A172 (cell line): ENCODE measurements at regions not wholly inside any gene's neighbourhood (a gene's known extent, or its start where the extent isn't known, plus 50 kb on each side); places are given as distances from the start of the nearest gene placed in this dataset.
"Not testable (repeated sequence)": the region's sequence is repeated elsewhere in the genome, so short reads cannot be mapped to it uniquely, and the experiment has no call there.

Experiments used
- DNase-seq: peaks from one replicate; pipeline ENCODE4 v3.0.0-alpha.2; 2015; ENCODE audit warnings: low spot score

DNA sequence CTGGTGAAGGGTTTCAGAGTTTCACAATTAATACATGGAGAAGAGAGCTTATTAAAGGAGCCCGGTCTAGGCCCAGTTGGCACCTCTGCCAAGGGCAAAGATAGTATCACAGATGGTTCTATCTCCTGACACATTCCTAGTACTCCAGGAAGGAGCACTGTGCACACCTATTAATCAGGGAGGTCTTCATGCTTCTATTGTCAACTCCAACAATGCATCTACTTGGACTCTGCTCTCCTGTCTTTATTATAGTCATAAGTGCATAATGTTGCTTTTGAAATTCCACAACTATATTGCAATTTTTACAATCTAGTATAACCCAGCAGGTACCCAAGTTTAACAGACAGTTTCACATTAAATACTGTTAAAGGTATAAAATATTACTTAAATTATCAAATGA lies 174.5 kb upstream of the TSC22D1 start:
- DNase-seq, result no peak

DNA sequence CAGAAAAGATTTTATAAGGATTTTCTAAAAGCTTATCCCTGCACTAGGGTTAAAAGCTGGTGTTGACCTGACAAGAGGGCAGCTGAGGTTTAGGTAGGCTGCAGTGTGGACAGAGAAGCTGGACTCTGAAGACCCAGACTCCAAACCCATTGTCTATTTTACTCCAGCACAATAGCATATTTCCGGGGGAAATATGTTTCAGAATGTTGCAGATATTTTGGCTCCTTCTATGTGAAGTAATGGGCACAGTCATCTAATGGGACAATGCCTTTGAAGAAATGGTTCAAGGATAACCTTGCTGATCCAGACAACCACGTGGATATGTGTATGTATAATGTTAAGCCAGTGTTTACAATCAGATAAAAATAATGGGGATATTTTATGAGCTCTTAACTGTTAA lies 173.8 kb upstream of the TSC22D1 start:
- DNase-seq, result no peak

- no peak for DNase-seq
Measured at GRCh38 chr13:44748439-44748838, 172.3 kb upstream of the TSC22D1 start.

- DNase-seq, result no peak
Measured at GRCh38 chr13:44747179-44747578, 171.0 kb upstream of the TSC22D1 start.

GRCh38 chr13:44746690-44747089 lies 170.6 kb upstream of the TSC22D1 start:
- no peak for DNase-seq

DNA sequence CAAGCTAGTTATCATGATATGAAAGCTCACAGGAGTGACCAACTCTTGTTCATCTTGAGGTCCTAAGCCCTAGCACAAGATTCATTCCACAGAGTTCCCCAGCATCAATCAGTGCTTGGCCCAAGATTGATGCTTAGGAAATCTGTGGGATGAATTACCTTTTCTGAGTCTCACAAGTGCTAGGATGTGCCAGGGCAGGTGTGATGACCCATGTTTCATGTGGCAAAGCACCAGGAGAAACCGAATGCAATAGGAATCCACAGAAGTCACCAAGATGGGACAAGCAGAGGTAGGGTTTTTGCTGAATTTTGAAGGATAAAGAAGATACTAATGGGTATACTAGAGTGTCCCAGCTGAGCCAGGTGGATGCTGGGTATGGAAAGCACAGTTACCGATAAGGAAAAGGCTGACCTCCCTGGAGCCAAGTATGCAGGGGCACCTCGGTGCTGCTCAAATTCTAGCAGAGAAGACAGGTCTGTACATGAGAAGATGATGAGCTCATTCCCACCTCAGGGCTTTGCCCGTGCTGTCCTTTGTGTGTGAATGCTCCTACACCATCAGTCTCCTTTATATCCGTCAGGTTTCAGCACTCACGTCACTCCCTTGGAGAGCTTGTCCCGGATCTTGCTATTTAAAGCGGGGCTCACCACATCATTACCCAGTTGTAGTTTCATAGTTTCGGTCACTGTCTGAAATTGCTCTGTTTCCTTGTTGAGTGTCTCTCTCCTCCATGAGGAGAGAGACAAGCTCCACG lies 168.9 kb upstream of the TSC22D1 start:
- no peak for DNase-seq

GRCh38 chr13:44739539-44739938 lies 163.4 kb upstream of the TSC22D1 start:
- no peak for DNase-seq

- no peak for DNase-seq
Measured at GRCh38 chr13:44739120-44739519, 163.0 kb upstream of the TSC22D1 start.

GRCh38 chr13:44738463-44738862 lies 162.3 kb upstream of the TSC22D1 start:
- no peak for DNase-seq

DNA sequence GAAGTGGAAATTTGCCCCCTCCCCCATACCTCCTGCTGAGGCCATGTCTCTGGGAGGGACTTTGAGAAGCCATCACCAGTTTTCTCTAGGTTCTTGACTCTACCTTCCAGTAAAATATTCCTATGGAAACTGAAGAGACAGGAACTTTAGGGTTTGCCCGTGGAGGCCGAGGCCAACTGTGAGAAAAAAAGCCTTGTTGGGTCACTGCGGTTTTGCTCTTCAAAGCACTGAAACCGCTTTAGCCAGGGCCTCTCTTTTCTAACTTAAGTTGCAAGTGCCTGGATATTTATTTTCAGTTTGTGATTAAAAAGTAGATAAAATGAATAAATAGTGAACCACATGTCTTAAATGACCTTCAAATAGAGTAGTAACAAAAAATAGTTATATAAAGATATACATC lies 159.7 kb upstream of the TSC22D1 start:
- no peak for DNase-seq

- DNase-seq, result peak; percentile 72
Measured at GRCh38 chr13:44734201-44734707, 158.1 kb upstream of the TSC22D1 start.

- peak; percentile 77 for DNase-seq
Measured at GRCh38 chr13:44732503-44733098, 156.5 kb upstream of the TSC22D1 start.

DNA sequence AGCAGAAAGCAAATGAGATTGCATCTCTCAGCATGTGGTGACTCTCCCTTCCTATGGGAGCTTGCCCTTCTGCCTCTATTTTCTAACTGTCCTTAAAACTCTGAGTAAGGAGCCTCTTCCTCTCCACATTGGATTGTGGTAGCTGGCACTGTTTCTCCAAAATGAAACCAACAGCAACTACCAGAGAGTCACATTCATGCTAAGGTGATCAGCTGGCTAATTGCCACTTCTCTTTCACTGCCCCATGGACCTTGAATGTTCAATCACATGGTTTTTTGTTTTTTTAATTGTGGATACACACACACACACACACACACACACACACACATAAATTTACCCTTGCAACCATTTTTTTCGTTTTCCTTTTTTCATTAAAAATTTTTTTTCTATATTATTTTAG lies 154.7 kb upstream of the TSC22D1 start:
- no peak for DNase-seq

DNA sequence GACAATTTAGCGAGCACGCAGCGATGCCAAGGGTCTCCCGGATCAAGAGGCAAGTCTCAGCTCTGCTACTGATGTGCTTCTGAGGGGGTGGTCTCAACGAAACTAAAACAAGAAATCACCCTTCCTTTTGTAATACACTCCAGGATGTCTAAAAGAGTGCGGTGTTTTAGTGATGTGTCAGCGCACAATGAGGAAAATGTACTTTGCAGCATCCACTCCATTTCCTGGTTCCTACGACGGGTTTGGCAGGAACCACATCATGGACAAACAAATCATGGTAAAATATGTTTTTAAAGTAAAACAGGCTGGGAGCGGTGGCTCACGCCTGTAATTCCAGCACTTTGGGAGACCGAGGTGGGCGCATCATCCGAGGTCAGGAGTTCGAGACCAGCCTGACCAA lies 154.0 kb upstream of the TSC22D1 start:
- DNase-seq, result no peak

DNA sequence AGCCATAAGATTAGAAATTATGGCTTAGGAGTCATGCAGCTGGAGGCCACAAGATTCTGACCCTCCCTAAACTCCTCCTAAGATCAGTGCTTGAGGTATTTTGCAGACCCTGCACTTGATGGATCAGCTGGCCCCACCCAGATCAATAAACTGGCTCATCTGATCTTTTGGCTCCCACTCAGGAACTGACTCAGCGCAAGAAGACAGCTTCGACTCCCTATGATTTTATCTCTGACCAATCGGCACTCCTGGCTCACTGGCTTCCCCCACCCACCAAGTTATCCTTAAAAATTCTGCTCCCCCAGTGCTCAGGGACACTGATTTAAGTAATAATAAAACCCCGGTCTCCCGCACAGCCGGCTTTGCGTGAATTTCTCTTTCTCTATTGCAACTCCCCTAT lies 151.5 kb upstream of the TSC22D1 start:
- DNase-seq, result not testable (repeated sequence)

DNA sequence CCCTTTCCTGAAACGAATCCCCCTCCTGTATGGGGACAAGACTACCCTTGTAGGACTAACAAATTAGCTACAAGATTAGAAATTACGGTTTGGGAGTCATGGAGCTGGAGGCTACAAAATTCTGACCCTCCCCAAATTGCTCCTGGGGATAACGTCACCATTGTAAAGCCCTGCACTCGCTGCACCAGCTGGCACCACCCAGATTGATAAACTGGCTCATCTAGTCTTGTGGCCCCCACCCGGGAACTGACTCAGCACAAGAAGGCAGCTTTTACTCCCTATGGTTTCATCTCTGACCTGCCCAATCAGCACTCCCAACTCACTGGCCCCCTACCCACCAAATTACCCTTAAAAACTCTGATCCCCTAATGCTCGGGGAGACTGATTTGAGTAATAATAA lies 150.6 kb upstream of the TSC22D1 start:
- no peak for DNase-seq

DNA sequence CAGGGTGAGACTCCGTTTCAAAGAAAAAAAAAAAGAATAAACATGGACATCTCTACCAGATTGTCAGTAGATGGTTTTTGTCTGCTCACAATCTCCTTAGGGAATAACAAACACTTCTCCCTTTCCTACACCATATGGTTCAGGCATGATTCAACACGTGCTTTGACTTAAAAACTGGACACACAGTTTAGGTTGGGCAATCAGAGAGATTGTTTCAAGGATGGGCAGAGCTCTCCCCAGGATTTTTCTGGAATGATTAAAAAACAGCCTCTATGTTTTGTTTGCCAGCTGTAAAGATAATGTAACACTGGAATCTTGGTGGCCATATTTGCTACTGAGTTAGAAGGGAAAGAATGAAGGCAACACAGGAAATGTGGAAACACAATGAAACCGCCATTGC lies 150.1 kb upstream of the TSC22D1 start:
- no peak for DNase-seq

DNA sequence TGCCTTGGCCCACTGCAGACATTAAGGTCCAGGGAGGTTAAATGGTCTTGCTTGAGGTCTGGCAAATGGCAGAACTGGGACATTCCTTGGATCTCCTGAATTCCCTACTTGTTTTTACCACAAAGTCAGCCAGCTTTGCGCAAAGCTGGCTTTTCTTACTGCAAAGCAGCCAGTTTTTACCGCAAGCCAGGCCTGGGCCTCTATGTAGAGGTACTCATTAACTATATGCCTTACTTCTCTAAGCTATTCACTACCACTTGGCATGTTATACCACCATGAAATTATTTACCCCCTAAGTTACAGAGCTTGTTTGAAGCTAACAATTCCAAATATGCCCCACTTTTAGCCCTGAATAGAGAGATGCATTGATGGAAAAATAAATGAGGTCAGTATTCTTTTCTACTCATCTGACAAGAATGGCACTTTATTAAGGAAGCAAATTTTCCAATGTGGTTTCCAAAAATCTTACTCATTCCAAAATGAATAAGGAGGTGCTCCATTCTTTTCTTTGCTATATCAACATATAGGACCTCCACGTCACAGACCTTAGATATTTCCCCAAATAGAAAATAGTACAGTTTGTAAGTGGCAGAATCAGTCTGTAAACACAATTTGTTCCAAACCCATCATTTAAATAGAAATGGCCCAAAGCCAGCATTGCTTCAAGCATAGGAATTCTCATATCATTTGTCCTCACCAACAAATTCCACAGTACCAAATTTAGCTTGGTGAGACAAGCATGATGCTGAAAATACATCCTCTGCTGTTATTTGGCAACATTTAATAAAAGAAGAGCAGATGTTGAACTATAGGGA lies 143.9 kb upstream of the TSC22D1 start:
- DNase-seq, result peak; percentile 82

GRCh38 chr13:44718467-44718866 lies 142.3 kb upstream of the TSC22D1 start:
- DNase-seq, result no peak

GRCh38 chr13:44715287-44716230 lies 139.4 kb upstream of the TSC22D1 start:
- no peak for DNase-seq

DNA sequence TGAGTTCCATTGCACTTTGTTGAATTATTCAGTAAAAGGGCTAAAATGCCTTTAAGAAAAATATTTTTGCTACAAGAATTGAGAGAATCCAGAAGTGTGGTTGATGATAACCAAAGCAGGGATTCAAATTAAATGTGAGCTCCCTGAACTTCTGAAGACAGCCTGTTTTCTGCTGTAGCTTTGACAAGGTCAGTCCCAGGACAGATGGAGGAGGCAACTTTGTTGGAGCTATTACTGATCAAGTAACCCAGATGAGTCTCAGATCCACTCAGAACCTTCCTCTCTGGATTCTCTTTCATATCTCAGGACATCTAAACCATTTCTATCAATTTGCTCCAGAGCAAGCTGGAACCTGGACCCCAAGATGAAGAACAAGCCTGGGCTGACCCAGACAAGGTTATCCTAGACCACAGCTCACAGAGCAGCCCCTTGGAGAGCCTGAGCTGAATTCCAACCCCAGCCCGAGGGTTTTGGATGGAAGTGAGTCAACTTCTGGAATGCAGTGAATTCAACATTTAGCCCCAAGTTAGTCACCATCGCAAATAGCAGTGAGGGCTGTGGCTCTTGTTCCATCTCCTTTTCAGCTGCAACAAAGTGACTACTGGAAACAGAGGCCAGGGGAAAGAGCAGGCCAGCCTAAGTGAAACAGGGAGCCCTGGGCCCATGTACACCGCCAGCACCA lies 137.8 kb upstream of the TSC22D1 start:
- DNase-seq, result peak; percentile 93
